Neural cell (in vitro differentiated cells): ENCODE measurements at regions not wholly inside any gene's neighbourhood (a gene's known extent, or its start where the extent isn't known, plus 50 kb on each side); places are given as distances from the start of the nearest gene placed in this dataset.

Experiments
- H2AFZ ChIP-seq: fragments of 200-600, 300-800 bp; sonication (generic), shearing (Covaris generic); 2 replicates; pipeline ENCODE4 v1.6.0; 2014; ENCODE audit warnings: low read depth, mild to moderate bottlenecking, antibody characterized with exemption, low read length, moderate library complexity
- H3F3A ChIP-seq: fragments of 200-600 bp; shearing (Covaris generic); 2 replicates; pipeline ENCODE4 v1.6.1; 2016; ENCODE audit warnings: mild to moderate bottlenecking, moderate library complexity, mixed read lengths, antibody characterized with exemption, low read length; ENCODE audit not compliant: insufficient read depth, poor library complexity, severe bottlenecking
- H3K27ac ChIP-seq: fragments of 200-600, 300-800 bp; sonication (generic), shearing (Covaris generic); 2 replicates; pipeline ENCODE4 v1.5.1; 2014; ENCODE audit warnings: mild to moderate bottlenecking, low read length, moderate library complexity
- H3K27me3 ChIP-seq: fragments of 300-800, 200-600 bp; sonication (generic), shearing (Covaris generic); 2 replicates; pipeline ENCODE4 v1.6.0; 2014; ENCODE audit warnings: mild to moderate bottlenecking, low read depth, low read length, moderate library complexity; ENCODE audit not compliant: insufficient read depth
- H3K36me3 ChIP-seq: fragments of 300-800, 200-600 bp; sonication (generic), shearing (Covaris generic); 2 replicates; pipeline ENCODE4 v1.5.1; 2014; ENCODE audit warnings: mild to moderate bottlenecking, antibody characterized with exemption, low read length, moderate library complexity; ENCODE audit not compliant: insufficient read depth
- H3K4me2 ChIP-seq: fragments of 300-800, 200-600 bp; sonication (generic), shearing (Covaris generic); 2 replicates; pipeline ENCODE4 v1.6.0; 2014; ENCODE audit warnings: mild to moderate bottlenecking, low read length
- H3K4me3 ChIP-seq: fragments of 300-800, 200-600 bp; sonication (generic), shearing (Covaris generic); 2 replicates; pipeline ENCODE4 v1.5.1; 2014; ENCODE audit warnings: mild to moderate bottlenecking, low read length, moderate library complexity
- H3K79me2 ChIP-seq: fragments of 200-600 bp; shearing (Covaris generic); replicated peaks from 2 replicates; pipeline ENCODE4 v1.6.0; 2014; ENCODE audit warnings: mild to moderate bottlenecking, low read length, moderate library complexity; ENCODE audit not compliant: insufficient read depth
- H3K9ac ChIP-seq: fragments of 300-800, 200-600 bp; sonication (generic), shearing (Covaris generic); 2 replicates; pipeline ENCODE4 v1.6.1; 2016; ENCODE audit warnings: mild to moderate bottlenecking, low read length, mixed read lengths
- H3K9me2 ChIP-seq: fragments of 200-600 bp; shearing (Covaris generic); 2 replicates; pipeline ENCODE4 v1.6.1; 2016; ENCODE audit warnings: mild to moderate bottlenecking, low read length, mixed read lengths; ENCODE audit not compliant: insufficient read depth
- H3K9me3 ChIP-seq: fragments of 200-600, 300-800 bp; sonication (generic), shearing (Covaris generic); 2 replicates; pipeline ENCODE4 v1.6.1; 2016; ENCODE audit warnings: mild to moderate bottlenecking, mixed run types, low read length, moderate library complexity, mixed read lengths
- H4K20me1 ChIP-seq: fragments of 200-600 bp; shearing (Covaris generic); 2 replicates; pipeline ENCODE4 v1.6.1; 2016; ENCODE audit warnings: mild to moderate bottlenecking, mixed run types; ENCODE audit not compliant: insufficient read depth
- CTCF ChIP-seq: fragments of 450-650 bp; IDR thresholded peaks from 2 replicates; pipeline ENCODE4 v1.5.1; 2014; ENCODE audit warnings: antibody characterized with exemption, mild to moderate bottlenecking, moderate library complexity; ENCODE audit not compliant: poor library complexity, severe bottlenecking
- EP300 ChIP-seq: fragments of 450-650 bp; conservative IDR thresholded peaks from 2 replicates; pipeline ENCODE4 v1.6.1; 2014; ENCODE audit warnings: antibody characterized with exemption, mild to moderate bottlenecking, moderate library complexity; ENCODE audit not compliant: poor library complexity, severe bottlenecking
- EZH2 ChIP-seq: fragments of 200-600, 300-800 bp; shearing (Covaris generic), sonication (generic); IDR thresholded peaks from 2 replicates; pipeline ENCODE4 v1.6.1; 2014; ENCODE audit warnings: antibody characterized with exemption, low read length, borderline replicate concordance, mild to moderate bottlenecking; ENCODE audit not compliant: insufficient read depth, poor library complexity, severe bottlenecking
- MXI1 ChIP-seq: fragments of 450-650 bp; conservative IDR thresholded peaks from 2 replicates; pipeline ENCODE4 v1.6.1; 2014; ENCODE audit warnings: antibody characterized with exemption, mild to moderate bottlenecking; ENCODE audit not compliant: poor library complexity, severe bottlenecking
- POLR2AphosphoS5 ChIP-seq: IDR thresholded peaks from 2 replicates; pipeline ENCODE4 v1.6.1; 2012
- RAD21 ChIP-seq: fragments of 450-650 bp; conservative IDR thresholded peaks from 2 replicates; pipeline ENCODE4 v1.6.1; 2014; ENCODE audit warnings: antibody characterized with exemption, mild to moderate bottlenecking, moderate library complexity
- REST ChIP-seq: IDR thresholded peaks from 2 replicates; pipeline ENCODE4 v1.6.1; 2012; ENCODE audit warnings: borderline replicate concordance
- SMC3 ChIP-seq: fragments of 450-650 bp; conservative IDR thresholded peaks from 2 replicates; pipeline ENCODE4 v1.6.1; 2014; ENCODE audit warnings: antibody characterized with exemption, mild to moderate bottlenecking, moderate library complexity; ENCODE audit not compliant: poor library complexity
- TAF1 ChIP-seq: IDR thresholded peaks from 2 replicates; pipeline ENCODE4 v1.6.1; 2012; ENCODE audit warnings: low read depth

GRCh38 chr11:95283650-95284049 lies 52.6 kb upstream of the SESN3 start:
- H3K4me3 ChIP-seq, result no peak overlapping the region
- no peaks in the 10 kb centered on the region for H3K27me3 ChIP-seq
- H2AFZ ChIP-seq, result no peak overlapping the region
- H3K9ac ChIP-seq, result no peak overlapping the region
- no peaks in the 10 kb centered on the region for H4K20me1 ChIP-seq
- no peaks in the 10 kb centered on the region for H3K9me2 ChIP-seq
- no peak overlapping the region for H3K27ac ChIP-seq
- H3K79me2 ChIP-seq, result no peaks in the 10 kb centered on the region
- no peaks in the 10 kb centered on the region for H3K9me3 ChIP-seq
- H3K4me2 ChIP-seq, result no peak overlapping the region
- H3F3A ChIP-seq, result no peaks in the 10 kb centered on the region
- no peak for TF ChIP-seq SMC3
- H3K36me3 ChIP-seq, result no peaks in the 10 kb centered on the region

- no peak overlapping the region for H2AFZ ChIP-seq
- H3K4me2 ChIP-seq, result no peak overlapping the region
- H3K9ac ChIP-seq, result no peak overlapping the region
- no peaks in the 10 kb centered on the region for H3K9me2 ChIP-seq
- TF ChIP-seq EZH2 (no peak), MXI1 (no peak), SMC3 (no peak), CTCF (no peak), REST (no peak), POLR2AphosphoS5 (no peak), TAF1 (no peak), EP300 (no peak), RAD21 (no peak)
- H3K4me3 ChIP-seq, result no peak overlapping the region
- H3K27ac ChIP-seq, result no peak overlapping the region
- no peaks in the 10 kb centered on the region for H4K20me1 ChIP-seq
- H3K36me3 ChIP-seq, result no peaks in the 10 kb centered on the region
- no peaks in the 10 kb centered on the region for H3K79me2 ChIP-seq
- H3F3A ChIP-seq, result no peaks in the 10 kb centered on the region
- H3K27me3 ChIP-seq, result no peaks in the 10 kb centered on the region
- no peaks in the 10 kb centered on the region for H3K9me3 ChIP-seq
These were observed 52.1 kb upstream of the SESN3 start for GRCh38 chr11:95283146-95283545.

- H3K9me3 ChIP-seq, result no peaks in the 10 kb centered on the region
- no peak overlapping the region for H2AFZ ChIP-seq
- H3K9ac ChIP-seq, result no peak overlapping the region
- H3F3A ChIP-seq, result no peaks in the 10 kb centered on the region
- H3K9me2 ChIP-seq, result no peaks in the 10 kb centered on the region
- no peak overlapping the region for H3K4me3 ChIP-seq
- H3K27me3 ChIP-seq, result no peaks in the 10 kb centered on the region
- H3K27ac ChIP-seq, result no peak overlapping the region
- H3K4me2 ChIP-seq, result no peak overlapping the region
- no peaks in the 10 kb centered on the region for H3K79me2 ChIP-seq
- H4K20me1 ChIP-seq, result no peaks in the 10 kb centered on the region
- TF ChIP-seq SMC3 (no peak), REST (no peak), RAD21 (no peak), EP300 (no peak), CTCF (no peak), MXI1 (no peak), EZH2 (no peak), POLR2AphosphoS5 (no peak), TAF1 (no peak)
- H3K36me3 ChIP-seq, result no peaks in the 10 kb centered on the region
These were observed 51.3 kb upstream of the SESN3 start for GRCh38 chr11:95282291-95282751.
